GM12872 (cell line): ENCODE measurements at regions not wholly inside any gene's neighbourhood (a gene's known extent, or its start where the extent isn't known, plus 50 kb on each side); places are given as distances from the start of the nearest gene placed in this dataset.

Experiments
- TF ChIP-seq, protein P1 (sequence below): IDR thresholded peaks from 3 replicates; pipeline ENCODE4 v1.5.1; 2011; ENCODE audit warnings: low read depth, mild to moderate bottlenecking, low read length, moderate library complexity; ENCODE audit not compliant: insufficient read depth

DNA sequence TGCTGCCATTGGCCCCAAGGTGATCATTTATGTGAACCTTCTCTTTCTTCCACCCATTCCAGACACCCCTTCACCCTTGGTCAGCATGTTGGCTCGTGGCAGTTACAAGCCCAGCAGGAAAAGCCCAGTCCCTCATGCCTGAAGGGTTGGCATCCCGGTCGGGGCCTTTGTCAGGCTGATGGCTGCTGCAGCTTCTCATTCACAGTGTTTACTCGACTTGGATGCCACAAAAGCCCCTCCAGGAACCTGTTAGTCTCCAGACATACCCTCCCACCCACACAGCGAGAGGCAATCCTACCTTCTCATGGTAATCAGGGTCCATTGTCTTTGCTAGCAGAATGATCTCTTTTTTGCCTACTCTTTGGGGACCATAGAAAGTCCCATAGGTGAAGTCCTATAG, 200.8 kb upstream of the PFKP start:
- TF ChIP-seq, protein P1, sequence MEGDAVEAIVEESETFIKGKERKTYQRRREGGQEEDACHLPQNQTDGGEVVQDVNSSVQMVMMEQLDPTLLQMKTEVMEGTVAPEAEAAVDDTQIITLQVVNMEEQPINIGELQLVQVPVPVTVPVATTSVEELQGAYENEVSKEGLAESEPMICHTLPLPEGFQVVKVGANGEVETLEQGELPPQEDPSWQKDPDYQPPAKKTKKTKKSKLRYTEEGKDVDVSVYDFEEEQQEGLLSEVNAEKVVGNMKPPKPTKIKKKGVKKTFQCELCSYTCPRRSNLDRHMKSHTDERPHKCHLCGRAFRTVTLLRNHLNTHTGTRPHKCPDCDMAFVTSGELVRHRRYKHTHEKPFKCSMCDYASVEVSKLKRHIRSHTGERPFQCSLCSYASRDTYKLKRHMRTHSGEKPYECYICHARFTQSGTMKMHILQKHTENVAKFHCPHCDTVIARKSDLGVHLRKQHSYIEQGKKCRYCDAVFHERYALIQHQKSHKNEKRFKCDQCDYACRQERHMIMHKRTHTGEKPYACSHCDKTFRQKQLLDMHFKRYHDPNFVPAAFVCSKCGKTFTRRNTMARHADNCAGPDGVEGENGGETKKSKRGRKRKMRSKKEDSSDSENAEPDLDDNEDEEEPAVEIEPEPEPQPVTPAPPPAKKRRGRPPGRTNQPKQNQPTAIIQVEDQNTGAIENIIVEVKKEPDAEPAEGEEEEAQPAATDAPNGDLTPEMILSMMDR: no peak

DNA sequence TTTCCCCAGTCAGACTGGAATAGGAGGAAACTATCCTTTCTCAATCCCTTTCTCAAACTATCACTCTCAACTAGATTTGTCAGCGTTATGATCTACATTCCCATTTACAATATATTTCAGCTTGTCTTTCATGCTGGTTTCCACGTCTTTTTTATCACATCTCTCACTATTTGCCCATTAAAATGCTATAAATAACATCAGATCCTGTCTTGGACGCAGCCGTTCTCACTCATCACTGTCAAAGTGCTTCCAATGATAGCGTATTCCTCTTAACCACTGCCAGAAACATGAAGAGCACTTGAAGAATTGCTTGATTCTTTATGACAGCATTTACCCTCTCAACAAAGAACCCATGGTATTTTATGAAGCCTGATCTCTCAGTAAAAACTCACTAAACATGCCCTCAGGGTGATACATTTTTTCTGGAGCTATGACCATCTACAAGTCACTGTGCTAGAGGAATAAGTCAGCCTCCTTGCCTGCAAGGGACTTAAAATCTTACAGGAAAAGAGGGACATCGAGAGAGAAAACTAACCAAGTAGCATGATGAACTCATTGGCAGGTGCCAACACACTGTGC, 205.6 kb upstream of the PFKP start:
- TF ChIP-seq, protein P1: no peak

DNA sequence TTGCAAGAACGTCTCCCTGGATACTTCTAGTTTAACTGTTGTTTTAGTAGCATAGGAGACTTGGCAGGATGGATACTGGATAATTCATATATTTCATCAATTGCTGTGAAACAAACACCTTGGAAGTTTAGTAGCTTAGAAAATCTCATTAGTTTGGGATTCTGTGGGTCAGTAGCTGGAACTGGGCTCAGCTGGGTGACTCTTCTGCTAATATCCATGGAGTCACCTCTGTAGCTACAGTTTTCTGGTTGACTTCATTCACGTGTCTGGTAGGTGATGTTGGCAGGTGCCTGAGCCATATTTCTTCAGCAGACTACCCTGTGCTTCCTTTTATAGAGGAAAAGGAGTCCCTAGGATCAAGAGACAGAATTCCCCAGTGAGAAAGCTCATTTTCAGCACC, 208.9 kb upstream of the PFKP start:
- TF ChIP-seq, protein P1: no peak

DNA sequence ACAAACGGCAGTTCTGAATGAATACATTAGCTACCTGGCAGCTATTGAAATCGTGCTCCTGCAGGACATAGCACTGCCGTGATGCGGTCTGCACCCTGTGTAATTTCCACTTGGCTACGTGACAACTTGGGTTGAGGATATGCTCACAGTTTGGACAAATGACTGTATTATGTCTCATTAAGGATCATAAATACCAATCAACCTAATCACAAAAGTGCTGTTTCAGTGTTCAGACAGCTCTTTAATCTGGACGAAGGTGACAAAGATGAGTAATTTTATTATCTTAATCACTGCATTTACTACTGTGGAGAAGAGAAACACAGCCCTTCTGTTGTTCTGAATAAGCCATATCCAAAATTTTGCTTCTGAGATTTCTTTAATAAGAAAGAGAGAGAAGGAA, 210.8 kb upstream of the PFKP start:
- TF ChIP-seq, protein P1: no peak

DNA sequence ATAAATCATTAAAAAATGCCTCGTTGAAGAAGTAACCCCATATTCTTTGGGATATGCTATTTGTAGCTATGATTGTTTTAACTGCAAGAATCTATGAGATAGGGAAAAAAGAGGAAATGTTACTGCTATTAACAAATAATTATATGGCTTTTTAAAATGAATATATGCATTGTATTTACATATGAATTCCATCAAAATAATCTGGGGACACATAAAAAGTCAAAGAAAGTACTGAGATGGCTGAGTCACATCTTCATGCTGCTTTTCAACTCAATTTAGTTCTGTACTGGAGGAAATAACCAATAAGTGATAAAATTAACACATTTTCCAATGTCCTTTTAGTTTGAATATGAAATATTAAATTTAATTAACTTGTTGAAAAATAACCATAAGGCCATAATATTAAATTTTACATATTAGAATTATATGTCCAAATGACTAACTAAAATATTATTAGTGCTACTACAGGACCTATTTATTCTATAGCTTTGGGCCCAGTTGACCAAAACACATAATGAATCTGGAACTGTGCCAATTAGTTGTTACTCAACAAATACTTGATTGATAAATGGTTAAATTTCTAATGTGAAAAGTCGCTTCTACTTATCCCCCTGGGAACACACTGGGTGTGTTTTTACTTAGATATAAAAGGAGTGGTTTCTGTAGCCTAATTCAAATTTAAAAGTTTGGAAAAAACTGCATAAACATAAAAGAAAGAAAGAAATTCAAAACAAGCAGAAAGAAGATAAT, 214.6 kb upstream of the PFKP start:
- TF ChIP-seq, protein P1: no peak

DNA sequence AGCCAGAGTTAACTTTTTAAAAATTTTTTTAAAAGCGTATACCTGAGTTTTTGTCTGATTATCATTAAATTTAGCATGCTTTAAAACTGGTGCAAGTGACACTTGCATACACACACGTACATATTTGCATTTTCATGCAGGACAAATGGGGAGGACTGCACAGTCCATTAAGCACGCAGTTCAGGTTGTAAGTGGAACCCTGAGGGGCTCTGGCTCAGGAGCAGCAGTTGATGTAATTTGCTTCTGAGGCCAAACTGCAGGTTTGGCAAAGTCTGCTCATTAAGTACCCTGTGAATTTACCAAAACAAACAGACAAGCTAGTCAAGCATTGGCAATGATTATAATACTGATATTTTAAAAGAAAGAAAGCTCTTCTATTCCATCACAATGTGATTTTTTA, 215.8 kb upstream of the PFKP start:
- TF ChIP-seq, protein P1: no peak

DNA sequence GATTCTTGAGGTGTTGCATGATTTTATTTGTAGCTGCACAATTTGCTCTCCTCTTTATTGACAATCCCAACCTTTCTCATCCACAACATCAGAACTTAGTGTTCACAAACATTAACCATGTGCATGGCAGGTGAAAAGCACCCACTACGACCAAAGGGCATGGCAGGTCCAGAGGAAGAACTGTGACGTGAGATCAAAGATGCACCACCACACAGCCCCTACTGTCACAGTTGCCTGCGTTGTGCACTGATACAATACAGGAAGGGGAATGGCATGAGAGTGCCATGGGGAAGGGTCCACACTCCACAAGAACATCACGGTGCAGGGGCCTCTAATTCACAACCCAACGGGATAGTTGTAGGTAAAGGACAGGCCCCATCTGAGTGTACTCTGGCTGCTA, 217.1 kb upstream of the PFKP start:
- TF ChIP-seq, protein P1: no peak
